Transverse colon (tissue), 4 donors: ENCODE measurements at regions not wholly inside any gene's neighbourhood (a gene's known extent, or its start where the extent isn't known, plus 50 kb on each side); places are given as distances from the start of the nearest gene placed in this dataset.
"Not testable (repeated sequence)": the region's sequence is repeated elsewhere in the genome, so short reads cannot be mapped to it uniquely, and the experiment has no call there.

ENCODE experiments used
- DNase-seq: peaks from one replicate; pipeline ENCODE4 v3.0.0-alpha.2; 2019
- H3K27ac ChIP-seq, 4 donors: fragments of 200-600 bp; sonication (generic); 2 replicates each; pipeline ENCODE4 v1.5.1; 2016 to 2018; ENCODE audit warnings: inconsistent platforms in 4 of 4
- H3K27me3 ChIP-seq: fragments of 200-600 bp; sonication (generic); 2 replicates; pipeline ENCODE4 v1.5.1; 2017; ENCODE audit warnings: inconsistent platforms
- H3K36me3 ChIP-seq, 4 donors: fragments of 200-600 bp; sonication (generic); 2 replicates each; pipeline ENCODE4 v1.5.1; 2017 to 2019; ENCODE audit warnings: inconsistent platforms in 4 of 4
- H3K4me1 ChIP-seq, 4 donors: fragments of 200-600 bp; sonication (generic); 2 replicates each; pipeline ENCODE4 v1.5.1; 2017 to 2020; ENCODE audit warnings: inconsistent platforms in 4 of 4
- H3K4me3 ChIP-seq, 4 donors: fragments of 200-600 bp; sonication (generic); 1 replicate in 1 of 4; 2 replicates in 3 of 4; pipeline versions ENCODE4 v1.5.1 to v1.6.1; 2017 to 2019; ENCODE audit warnings: inconsistent platforms in 4 of 4
- H3K9me3 ChIP-seq, 2 donors: fragments of 200-600 bp; sonication (generic); 2 replicates each; pipeline ENCODE4 v1.5.1; 2017 to 2019; ENCODE audit warnings: inconsistent platforms in 2 of 2
- EP300 ChIP-seq: sonication (generic); formaldehyde crosslinking; IDR thresholded peaks from one replicate; pipeline ENCODE4 v1.6.1; 2017; ENCODE audit warnings: antibody characterized with exemption, low read depth
- POLR2A ChIP-seq: fragments of 450-650 bp; IDR thresholded peaks from one replicate; pipeline ENCODE4 v1.6.1; 2016; ENCODE audit warnings: antibody characterized with exemption, mild to moderate bottlenecking, moderate library complexity
- POLR2AphosphoS5 ChIP-seq, 3 donors: sonication (generic); formaldehyde crosslinking; IDR thresholded peaks; one replicate each; pipeline ENCODE4 v1.6.1; 2016; ENCODE audit warnings: antibody characterized with exemption in 3 of 3
- WGBS, 2 donors: methylation state at CpG; one replicate each; pipeline ENCODE4 v1.1.5; 2018; ENCODE audit warnings: low coverage in 1 of 2; 5-methylcytosine and 5-hydroxymethylcytosine counted together
- in situ Hi-C, 4 donors: fragments of 200-750 bp; cut with MboI; loops; one replicate each; pipeline versions ENCODE4 v1.15.0 to v1.15.1; 2017; ENCODE audit warnings: low sequenced_read_pairs in 3 of 4, low pct_ligation_motif_present in 1 of 4, low pct_unique_long_range_greater_than_20kb in 1 of 4
- intact Hi-C: fragments of 100-400 bp; cut with DNase I; formaldehyde crosslinking; loops from one replicate; pipeline ENCODE4 v1.15.1; 2023; ENCODE audit warnings: low total_unique reads
- TF ChIP-seq, protein P1 (sequence below), 5 experiments: fragments of 200-600 bp in 3 of 5; fragments of 450-650 bp in 2 of 5; sonication (generic) in 3 of 5; IDR thresholded peaks; 1 replicate in 2 of 5; 2 replicates in 3 of 5; pipeline ENCODE4 v1.5.1; 2016 to 2017; ENCODE audit warnings: antibody characterized with exemption in 5 of 5, inconsistent platforms in 3 of 5, mild to moderate bottlenecking in 2 of 5, moderate library complexity in 1 of 5

- no peak for DNase-seq
- in situ Hi-C loops, result no loop called here
- peaks cover 7% of the 10 kb centered on the region for H3K27me3 ChIP-seq
These were observed 165.9 kb downstream of the NRN1 start for GRCh38 chr6:5840734-5841390.

DNA sequence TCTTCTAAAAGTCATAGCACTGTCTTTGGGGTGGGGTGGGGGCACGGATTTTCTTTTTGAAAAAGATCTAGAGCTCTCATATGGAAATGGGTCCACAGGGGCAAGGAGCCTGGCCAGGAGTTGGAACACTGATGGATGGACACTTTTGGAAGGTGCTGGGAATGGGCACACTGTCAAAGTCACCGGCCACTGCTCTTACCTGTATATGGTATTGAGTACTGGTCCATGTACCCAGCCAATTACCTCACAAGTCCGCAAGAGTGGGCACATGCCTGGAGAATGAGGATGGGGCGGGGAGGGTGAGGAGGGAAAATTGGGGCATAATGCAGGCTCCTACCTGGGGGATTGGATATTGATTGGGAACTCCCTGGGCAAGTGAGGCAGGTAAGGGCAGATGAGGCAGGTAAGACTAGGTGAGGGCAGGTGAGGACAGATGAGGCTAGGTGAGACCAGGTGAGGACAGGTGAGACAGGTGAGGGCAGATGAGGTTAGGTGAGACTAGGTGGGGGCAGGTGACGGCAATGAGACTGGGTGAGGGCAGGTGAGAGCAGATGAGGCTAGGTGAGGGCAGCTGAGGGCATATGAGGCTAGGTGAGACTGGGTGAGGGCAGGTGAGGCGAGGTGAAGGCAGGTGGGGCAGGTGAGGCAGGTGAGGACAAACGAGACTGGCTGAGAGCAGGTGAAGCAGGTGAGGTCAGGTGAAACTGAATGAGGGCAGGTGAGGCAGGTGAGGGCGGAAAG lies 167.9 kb downstream of the NRN1 start:
- H3K27ac ChIP-seq, result no peak overlapping the region
- 72 to 77% methylated on average over 5 to 8 of the region's 8 CpGs for WGBS, 2 donors
- TF ChIP-seq POLR2A (no peak), EP300 (no peak), POLR2AphosphoS5 (IDR thresholded peaks at IDR 0.05) (no peak)
- TF ChIP-seq, protein P1, sequence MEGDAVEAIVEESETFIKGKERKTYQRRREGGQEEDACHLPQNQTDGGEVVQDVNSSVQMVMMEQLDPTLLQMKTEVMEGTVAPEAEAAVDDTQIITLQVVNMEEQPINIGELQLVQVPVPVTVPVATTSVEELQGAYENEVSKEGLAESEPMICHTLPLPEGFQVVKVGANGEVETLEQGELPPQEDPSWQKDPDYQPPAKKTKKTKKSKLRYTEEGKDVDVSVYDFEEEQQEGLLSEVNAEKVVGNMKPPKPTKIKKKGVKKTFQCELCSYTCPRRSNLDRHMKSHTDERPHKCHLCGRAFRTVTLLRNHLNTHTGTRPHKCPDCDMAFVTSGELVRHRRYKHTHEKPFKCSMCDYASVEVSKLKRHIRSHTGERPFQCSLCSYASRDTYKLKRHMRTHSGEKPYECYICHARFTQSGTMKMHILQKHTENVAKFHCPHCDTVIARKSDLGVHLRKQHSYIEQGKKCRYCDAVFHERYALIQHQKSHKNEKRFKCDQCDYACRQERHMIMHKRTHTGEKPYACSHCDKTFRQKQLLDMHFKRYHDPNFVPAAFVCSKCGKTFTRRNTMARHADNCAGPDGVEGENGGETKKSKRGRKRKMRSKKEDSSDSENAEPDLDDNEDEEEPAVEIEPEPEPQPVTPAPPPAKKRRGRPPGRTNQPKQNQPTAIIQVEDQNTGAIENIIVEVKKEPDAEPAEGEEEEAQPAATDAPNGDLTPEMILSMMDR (IDR thresholded peaks at IDR 0.05), result no peak
- H3K36me3 ChIP-seq, result no peaks in the 10 kb centered on the region
- intact Hi-C loops (no loop called here), in situ Hi-C loops (no loop called here)
- no peak for DNase-seq
- H3K27me3 ChIP-seq, result peaks cover 1% of the 10 kb centered on the region
- H3K4me1 ChIP-seq, result no peaks in the 10 kb centered on the region
- no peaks in the 10 kb centered on the region for H3K9me3 ChIP-seq
- no peak overlapping the region for H3K4me3 ChIP-seq

More at GRCh38 chr6:5840734-5841390, 165.9 kb downstream of the NRN1 start:
- intact Hi-C loops, result no loop called here
- WGBS, 2 donors, result 79% methylated on average over 8 of the region's 8 CpGs; no CpG with 5 or more reads in 1 of the 2 donors
- H3K27ac ChIP-seq, result no peak overlapping the region
- H3K4me1 ChIP-seq, result no peaks in the 10 kb centered on the region
- TF ChIP-seq POLR2AphosphoS5 (IDR thresholded peaks at IDR 0.05) (no peak), POLR2A (no peak), EP300 (no peak)
- no peaks in the 10 kb centered on the region for H3K36me3 ChIP-seq
- no peaks in the 10 kb centered on the region for H3K9me3 ChIP-seq
- no peak overlapping the region for H3K4me3 ChIP-seq

- no peaks in the 10 kb centered on the region for H3K4me1 ChIP-seq
- intact Hi-C loops, result no loop called here
These were observed 169.4 kb downstream of the NRN1 start for GRCh38 chr6:5837323-5837722.

GRCh38 chr6:5836597-5836996 lies 170.1 kb downstream of the NRN1 start:
- H3K9me3 ChIP-seq, H3K36me3 ChIP-seq, H3K4me3 ChIP-seq, H3K27me3 ChIP-seq, DNase-seq, H3K4me1 ChIP-seq, in situ Hi-C loops, intact Hi-C loops, H3K27ac ChIP-seq: not testable (repeated sequence)
- WGBS, 2 donors, result 83 to 89% methylated on average over 1 of the region's 5 CpGs

More at GRCh38 chr6:5837323-5837722, 169.4 kb downstream of the NRN1 start:
- in situ Hi-C loops, result no loop called here
- Histone ChIP-seq H3K27me3 (no peaks in the 10 kb centered on the region), H3K36me3 (no peaks in the 10 kb centered on the region), H3K9me3 (no peaks in the 10 kb centered on the region), H3K4me3 (no peak overlapping the region), H3K27ac (no peak overlapping the region)
- no peak for DNase-seq
- WGBS, 2 donors, result 90% methylated on average over 9 of the region's 9 CpGs; no CpG with 5 or more reads in 1 of the 2 donors
- no peak for TF ChIP-seq EP300
- TF ChIP-seq POLR2A, result no peak
- no peak for TF ChIP-seq POLR2AphosphoS5 (IDR thresholded peaks at IDR 0.05)
- TF ChIP-seq, protein P1 (IDR thresholded peaks at IDR 0.05), result no peak

GRCh38 chr6:5833120-5833519 lies 173.6 kb downstream of the NRN1 start:
- Histone ChIP-seq H3K36me3 (no peaks in the 10 kb centered on the region), H3K9me3 (no peaks in the 10 kb centered on the region), H3K27ac (no peak overlapping the region), H3K4me3 (no peak overlapping the region), H3K4me1 (peaks cover 0 to 4% (median 0%) of the 10 kb centered on the region in 4 donors), H3K27me3 (no peaks in the 10 kb centered on the region)
- 90 to 91% methylated on average over 2 to 3 of the region's 3 CpGs for WGBS, 2 donors
- intact Hi-C loops (no loop called here), in situ Hi-C loops (no loop called here)
- DNase-seq, result no peak
- TF ChIP-seq, protein P1 (IDR thresholded peaks at IDR 0.05), result no peak
- TF ChIP-seq POLR2AphosphoS5 (IDR thresholded peaks at IDR 0.05) (no peak), EP300 (no peak), POLR2A (no peak)
